ENCODE measurements at regions not wholly inside any gene's neighbourhood (a gene's known extent, or its start where the extent isn't known, plus 50 kb on each side); places are given as distances from the start of the nearest gene placed in this dataset.

- Histone ChIP-seq H3K4me1 (ENCODE audit: insufficient read depth, low read length, poor library complexity, severe bottlenecking) (no peaks in the 10 kb centered on the region), H3K27ac (ENCODE audit: low read depth, low read length, poor library complexity, severe bottlenecking) (no peak overlapping the region), H3K4me2 (ENCODE audit: low read length) (no peak overlapping the region), H3K4me3 (ENCODE audit: low read depth, low read length, poor library complexity, severe bottlenecking) (no peak overlapping the region), H3K9me2 (ENCODE audit: insufficient read depth, low read length) (no peaks in the 10 kb centered on the region), H3K36me3 (ENCODE audit: insufficient read depth, low read length) (no peaks in the 10 kb centered on the region), H2AFZ (ENCODE audit: low read length) (no peak overlapping the region), H3K79me2 (ENCODE audit: insufficient read depth, low read depth, low read length) (no peaks in the 10 kb centered on the region), H4K20me1 (ENCODE audit: insufficient read depth, low read length) (no peaks in the 10 kb centered on the region), H3K9me3 (ENCODE audit: low read length) (no peaks in the 10 kb centered on the region)
- ChIA-PET CTCF (ENCODE audit: unreplicated experiment) (no interaction called here), POLR2A (interaction anchor here (1.2 kb wide), 1 partner anchor 11 kb away, joined by 3 read pairs; no protein-coding TSS in a partner anchor)
- intact Hi-C loops (cut with micrococcal nuclease; ENCODE audit: unreplicated experiment), result no loop called here
- TF ChIP-seq CTCF (conservative IDR thresholded peaks at IDR 0.05; ENCODE audit: low read length) (no peak), EZH2phosphoT487 (IDR thresholded peaks at IDR 0.05; ENCODE audit: borderline replicate concordance, low read depth, low read length) (no peak)
- BruUV-seq (replicated peaks), result no TSS peak
- DNase-seq (ENCODE audit: low spot score), result no peak
Observed at GRCh38 chr20:25145131-25145530, 50.4 kb upstream of the ENTPD6 start.

Data from OCI-LY7 (cell line).